ENCODE measurements at regions not wholly inside any gene's neighbourhood (a gene's known extent, or its start where the extent isn't known, plus 50 kb on each side); places are given as distances from the start of the nearest gene placed in this dataset.

DNA sequence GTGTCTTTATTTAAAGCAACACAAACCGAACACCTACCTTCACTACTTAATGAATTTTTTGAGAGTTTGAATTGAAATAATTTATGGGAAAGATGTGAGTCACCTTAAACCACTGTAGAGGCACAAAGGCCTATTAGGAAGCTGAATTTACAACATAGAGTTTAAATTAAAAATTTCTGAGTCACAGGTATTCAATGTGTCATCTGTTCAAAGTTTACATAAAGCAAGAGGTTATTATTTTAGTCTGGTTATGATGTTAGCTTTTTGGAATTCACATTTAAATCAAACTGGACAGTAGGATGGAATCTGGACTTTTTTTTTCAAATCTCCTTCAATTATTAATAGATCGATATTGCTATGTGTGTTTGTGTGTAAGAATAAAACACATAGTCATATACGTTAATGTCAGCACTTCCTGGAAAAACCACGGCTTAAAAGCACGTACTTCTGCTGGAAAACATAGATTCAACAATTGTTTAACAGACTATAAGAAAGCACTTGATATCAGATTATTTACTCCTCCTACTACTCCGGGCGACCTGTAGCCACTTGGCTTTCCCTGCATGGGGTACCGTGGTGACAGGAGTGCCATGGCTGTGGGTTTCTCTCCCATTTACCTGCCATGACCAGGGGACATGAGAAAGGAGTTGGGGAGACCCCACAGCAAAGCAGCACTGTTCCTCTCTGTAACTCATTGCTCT lies 638.6 kb downstream of the SEMA5A start:
- intact Hi-C loops (cut with DNase I; ENCODE audit: low total_unique reads): no loop called here
- TF ChIP-seq POLR2A (IDR thresholded peaks at IDR 0.05) (no peak), CTCF (IDR thresholded peaks at IDR 0.05) (no peak)
- WGBS, 2 donors: 82 to 88% methylated on average over 8 of the region's 8 CpGs
- no peak for DNase-seq (ENCODE audit: low spot score in 2 of 2)
- H3K4me3 ChIP-seq (ENCODE audit: low read depth, poor library complexity, severe bottlenecking): no peak overlapping the region

GRCh38 chr5:8908055-8908683 lies 637.7 kb downstream of the SEMA5A start:
- intact Hi-C loops (cut with DNase I; ENCODE audit: low total_unique reads): no loop called here
- no peak for DNase-seq (ENCODE audit: low spot score in 2 of 2)

DNA sequence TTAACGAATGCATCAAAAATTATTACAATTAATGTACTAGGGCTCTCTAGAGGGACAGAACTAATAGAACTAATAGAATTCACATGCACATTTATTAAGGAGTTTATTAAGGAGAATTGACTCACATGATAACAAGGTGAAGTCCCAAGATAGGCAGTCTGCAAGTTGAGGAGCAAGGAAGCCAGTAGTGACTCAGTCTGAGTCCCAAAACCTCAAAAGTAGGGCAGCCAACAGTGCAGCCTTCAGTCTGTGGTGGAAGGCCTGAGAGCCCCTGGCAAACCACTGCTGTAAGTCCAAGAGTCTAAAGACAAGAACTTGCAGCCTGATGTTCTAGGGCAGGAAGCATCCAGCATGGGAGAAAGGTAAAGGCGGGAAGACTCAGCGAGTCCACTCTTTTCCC lies 633.8 kb downstream of the SEMA5A start:
- TF ChIP-seq CTCF (IDR thresholded peaks at IDR 0.05): no peak
- no peak for TF ChIP-seq POLR2A (IDR thresholded peaks at IDR 0.05)
- intact Hi-C loops (cut with DNase I; ENCODE audit: low total_unique reads): no loop called here
- H3K4me3 ChIP-seq (ENCODE audit: low read depth, poor library complexity, severe bottlenecking): no peak overlapping the region
- no peak for DNase-seq (ENCODE audit: low spot score in 2 of 2)
- 94 to 96% methylated on average over 3 of the region's 3 CpGs for WGBS, 2 donors

More at GRCh38 chr5:8908055-8908683, 637.7 kb downstream of the SEMA5A start:
- no peak overlapping the region for H3K4me3 ChIP-seq (ENCODE audit: low read depth, poor library complexity, severe bottlenecking)
- WGBS, 2 donors: 70 to 71% methylated on average over 7 of the region's 7 CpGs
- TF ChIP-seq POLR2A (IDR thresholded peaks at IDR 0.05) (no peak), CTCF (IDR thresholded peaks at IDR 0.05) (no peak)

DNA sequence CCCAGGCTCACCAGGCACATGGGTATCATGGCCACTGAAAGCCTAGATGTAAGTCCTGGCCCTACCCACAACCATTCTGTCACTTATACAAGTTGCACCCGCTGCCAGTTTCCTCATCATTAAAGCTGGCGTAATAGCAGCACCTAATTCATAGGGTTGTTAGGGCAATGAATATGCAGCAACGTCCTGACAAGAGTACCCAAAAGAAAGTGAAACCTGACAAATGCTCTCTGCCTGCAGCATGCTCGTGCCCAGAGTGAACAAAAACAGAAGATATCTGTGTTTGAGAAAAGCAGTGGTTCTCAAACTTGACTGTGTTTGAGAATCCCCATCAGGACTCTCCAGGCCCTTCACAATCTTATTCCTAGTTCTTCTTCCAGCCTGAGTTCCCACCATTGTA lies 632.4 kb downstream of the SEMA5A start:
- no peak for DNase-seq (ENCODE audit: low spot score in 2 of 2)
- 77 to 80% methylated on average over 4 of the region's 4 CpGs for WGBS, 2 donors
- intact Hi-C loops (cut with DNase I; ENCODE audit: low total_unique reads): no loop called here
- H3K4me3 ChIP-seq (ENCODE audit: low read depth, poor library complexity, severe bottlenecking): no peak overlapping the region
- TF ChIP-seq CTCF (IDR thresholded peaks at IDR 0.05) (no peak), POLR2A (IDR thresholded peaks at IDR 0.05) (no peak)

DNA sequence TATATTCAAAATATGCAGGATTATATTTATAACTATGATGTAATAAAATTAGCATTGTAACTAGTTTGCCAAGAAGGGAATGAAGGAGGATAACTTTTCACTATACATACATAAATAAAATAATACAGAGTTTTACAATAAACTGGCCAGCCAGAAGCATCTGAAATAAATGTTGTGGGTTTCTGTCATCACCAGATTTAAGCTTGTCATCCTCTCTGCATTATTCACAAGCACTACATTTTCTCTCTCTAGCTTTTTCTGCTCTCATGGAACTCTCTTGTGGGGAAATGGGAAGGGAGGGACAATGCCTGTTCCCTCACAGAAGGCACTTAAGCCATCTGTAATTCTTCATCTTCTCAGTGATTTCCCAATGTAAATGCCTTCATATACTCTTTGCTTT lies 626.8 kb downstream of the SEMA5A start:
- intact Hi-C loops (cut with DNase I; ENCODE audit: low total_unique reads): no loop called here
- no peak for DNase-seq (ENCODE audit: low spot score in 2 of 2)
- TF ChIP-seq CTCF (IDR thresholded peaks at IDR 0.05): no peak
- no peak for TF ChIP-seq POLR2A (IDR thresholded peaks at IDR 0.05)
- H3K4me3 ChIP-seq (ENCODE audit: low read depth, poor library complexity, severe bottlenecking): no peak overlapping the region

All from lower leg skin (tissue), 4 donors.